NCI-H82 treated with DMSO at 0.1 percent for 48 hours (cell line): ENCODE measurements at regions not wholly inside any gene's neighbourhood (a gene's known extent, or its start where the extent isn't known, plus 50 kb on each side); places are given as distances from the start of the nearest gene placed in this dataset.
"Not testable (repeated sequence)": the region's sequence is repeated elsewhere in the genome, so short reads cannot be mapped to it uniquely, and the experiment has no call there.

Experiments
- DNase-seq: peaks from one replicate; lab custom pipeline; 2025; ENCODE audit not compliant: unreplicated experiment; lab: John Stamatoyannopoulos, UW

- not testable (repeated sequence) for DNase-seq
Observed at GRCh38 chr5:165411532-165411931, 1906.1 kb downstream of the MAT2B start.

- DNase-seq, result no peak
Observed at GRCh38 chr5:165420493-165420892, 1915.1 kb downstream of the MAT2B start.

- DNase-seq, result no peak
Observed at GRCh38 chr5:165423697-165424299, 1918.4 kb downstream of the MAT2B start.

GRCh38 chr5:165425594-165425993 is 1920.2 kb downstream of the MAT2B start:
- no peak for DNase-seq

GRCh38 chr5:165448753-165449152 is 1943.3 kb downstream of the MAT2B start:
- DNase-seq, result no peak

GRCh38 chr5:165457859-165458481 is 1952.6 kb downstream of the MAT2B start:
- peak; percentile 5 for DNase-seq

- DNase-seq, result no peak
Observed at GRCh38 chr5:165459232-165459631, 1953.8 kb downstream of the MAT2B start.

GRCh38 chr5:165460911-165461310 is 1955.5 kb downstream of the MAT2B start:
- no peak for DNase-seq

- DNase-seq, result no peak
Observed at GRCh38 chr5:165477546-165477945, 1972.1 kb downstream of the MAT2B start.

GRCh38 chr5:165495829-165496380 is 1990.5 kb downstream of the MAT2B start:
- no peak for DNase-seq

GRCh38 chr5:165497707-165498106 is 1992.3 kb downstream of the MAT2B start:
- no peak for DNase-seq

- no peak for DNase-seq
Observed at GRCh38 chr5:165502893-165503691, 1997.7 kb downstream of the MAT2B start.

- no peak for DNase-seq
Observed at GRCh38 chr5:165504674-165505073, 1999.3 kb downstream of the MAT2B start.

- DNase-seq, result no peak
Observed at GRCh38 chr5:165508286-165508685, 2002.9 kb downstream of the MAT2B start.

- no peak for DNase-seq
Observed at GRCh38 chr5:165508861-165509260, 2003.4 kb downstream of the MAT2B start.

GRCh38 chr5:165521816-165522610 is 2016.6 kb downstream of the MAT2B start:
- no peak for DNase-seq

- DNase-seq, result no peak
Observed at GRCh38 chr5:165525271-165525670, 2019.9 kb downstream of the MAT2B start.

GRCh38 chr5:165526357-165526756 is 2020.9 kb downstream of the MAT2B start:
- no peak for DNase-seq

GRCh38 chr5:165527577-165527976 is 2022.2 kb downstream of the MAT2B start:
- no peak for DNase-seq

GRCh38 chr5:165538065-165538464 is 2032.6 kb downstream of the MAT2B start:
- DNase-seq, result no peak

GRCh38 chr5:165559645-165560044 is 2054.2 kb downstream of the MAT2B start:
- DNase-seq, result no peak
